ENCODE measurements at regions not wholly inside any gene's neighbourhood (a gene's known extent, or its start where the extent isn't known, plus 50 kb on each side); places are given as distances from the start of the nearest gene placed in this dataset.

- H3K4me3 Mint-ChIP-seq (ENCODE audit: unreplicated experiment), result no peak overlapping the region
- H3K27ac Mint-ChIP-seq (ENCODE audit: unreplicated experiment), result no peak overlapping the region
- no peak for TF ChIP-seq CTCF (IDR thresholded peaks at IDR 0.05; ENCODE audit: unreplicated experiment)
- H3K27me3 Mint-ChIP-seq (ENCODE audit: unreplicated experiment), result peaks cover 2% of the 10 kb centered on the region
- no peaks in the 10 kb centered on the region for H3K9me3 Mint-ChIP-seq (ENCODE audit: unreplicated experiment)
- no peaks in the 10 kb centered on the region for H3K36me3 Mint-ChIP-seq (ENCODE audit: low read depth, unreplicated experiment)
- H3K4me1 Mint-ChIP-seq (ENCODE audit: unreplicated experiment), result no peaks in the 10 kb centered on the region
- DNase-seq (ENCODE audit: low spot score), result no peak
Measured at GRCh38 chr3:81040107-81040506, 721.3 kb downstream of the GBE1 start.

- TF ChIP-seq CTCF (IDR thresholded peaks at IDR 0.05; ENCODE audit: unreplicated experiment), result no peak
- peaks cover 2% of the 10 kb centered on the region for H3K4me1 Mint-ChIP-seq (ENCODE audit: unreplicated experiment)
- no peak for DNase-seq (ENCODE audit: low spot score)
- H3K36me3 Mint-ChIP-seq (ENCODE audit: low read depth, unreplicated experiment), result no peaks in the 10 kb centered on the region
- H3K9me3 Mint-ChIP-seq (ENCODE audit: unreplicated experiment), result no peaks in the 10 kb centered on the region
- H3K4me3 Mint-ChIP-seq (ENCODE audit: unreplicated experiment), result no peak overlapping the region
- H3K27me3 Mint-ChIP-seq (ENCODE audit: unreplicated experiment), result no peaks in the 10 kb centered on the region
- no peak overlapping the region for H3K27ac Mint-ChIP-seq (ENCODE audit: unreplicated experiment)
Measured at GRCh38 chr3:81033684-81034083, 727.8 kb downstream of the GBE1 start.

DNA sequence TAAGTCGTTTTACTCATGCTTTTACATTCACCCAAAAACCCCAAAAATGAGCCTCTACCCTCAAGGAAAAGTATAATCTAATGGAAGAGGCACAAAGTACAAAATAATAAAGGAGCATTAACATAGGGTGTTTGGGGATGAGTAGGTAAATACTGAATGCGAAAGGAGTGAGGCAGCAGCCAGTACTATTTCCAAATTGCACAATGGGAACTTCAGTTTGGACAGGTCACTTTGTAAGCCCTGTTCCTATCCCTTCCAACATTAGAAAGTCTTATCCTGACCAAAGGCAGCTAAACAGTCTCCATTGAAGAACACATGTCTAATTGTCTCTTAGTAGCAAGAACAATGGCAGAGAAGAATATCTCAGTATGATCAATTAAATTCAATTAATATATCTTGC lies 728.3 kb downstream of the GBE1 start:
- Mint-ChIP-seq H3K27ac (ENCODE audit: unreplicated experiment) (no peak overlapping the region), H3K9me3 (ENCODE audit: unreplicated experiment) (no peaks in the 10 kb centered on the region), H3K36me3 (ENCODE audit: low read depth, unreplicated experiment) (no peaks in the 10 kb centered on the region), H3K4me3 (ENCODE audit: unreplicated experiment) (no peak overlapping the region), H3K4me1 (ENCODE audit: unreplicated experiment) (peaks cover 2% of the 10 kb centered on the region), H3K27me3 (ENCODE audit: unreplicated experiment) (no peaks in the 10 kb centered on the region)
- TF ChIP-seq CTCF (IDR thresholded peaks at IDR 0.05; ENCODE audit: unreplicated experiment), result no peak
- DNase-seq (ENCODE audit: low spot score), result no peak

DNA sequence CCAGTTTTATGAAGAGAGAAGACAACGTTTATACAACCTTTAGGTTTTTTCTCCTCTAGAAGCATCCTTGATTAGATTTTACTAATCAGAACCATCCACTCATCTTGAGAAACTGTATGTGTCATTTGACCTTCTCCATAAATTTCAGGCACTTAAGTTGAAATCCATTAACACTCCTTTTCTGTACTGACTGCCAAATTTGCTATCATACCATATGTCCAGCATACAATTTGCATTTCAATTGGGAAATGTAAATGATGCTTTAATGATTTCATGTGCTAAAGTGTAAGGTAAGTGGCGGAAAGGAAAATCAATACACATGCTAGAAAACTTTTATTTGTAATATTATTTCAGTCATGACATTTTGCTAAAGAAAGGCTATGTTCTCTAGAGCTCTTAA lies 731.6 kb downstream of the GBE1 start:
- peaks cover 2% of the 10 kb centered on the region for H3K4me1 Mint-ChIP-seq (ENCODE audit: unreplicated experiment)
- H3K9me3 Mint-ChIP-seq (ENCODE audit: unreplicated experiment), result no peaks in the 10 kb centered on the region
- H3K4me3 Mint-ChIP-seq (ENCODE audit: unreplicated experiment), result no peak overlapping the region
- no peaks in the 10 kb centered on the region for H3K36me3 Mint-ChIP-seq (ENCODE audit: low read depth, unreplicated experiment)
- DNase-seq (ENCODE audit: low spot score), result no peak
- no peak for TF ChIP-seq CTCF (IDR thresholded peaks at IDR 0.05; ENCODE audit: unreplicated experiment)
- H3K27me3 Mint-ChIP-seq (ENCODE audit: unreplicated experiment), result no peaks in the 10 kb centered on the region
- no peak overlapping the region for H3K27ac Mint-ChIP-seq (ENCODE audit: unreplicated experiment)

- peaks cover 8% of the 10 kb centered on the region for H3K4me1 Mint-ChIP-seq (ENCODE audit: unreplicated experiment)
- TF ChIP-seq CTCF (IDR thresholded peaks at IDR 0.05; ENCODE audit: unreplicated experiment), result no peak
- H3K27me3 Mint-ChIP-seq (ENCODE audit: unreplicated experiment), result no peaks in the 10 kb centered on the region
- no peak overlapping the region for H3K27ac Mint-ChIP-seq (ENCODE audit: unreplicated experiment)
- H3K9me3 Mint-ChIP-seq (ENCODE audit: unreplicated experiment), result no peaks in the 10 kb centered on the region
- H3K36me3 Mint-ChIP-seq (ENCODE audit: low read depth, unreplicated experiment), result no peaks in the 10 kb centered on the region
- H3K4me3 Mint-ChIP-seq (ENCODE audit: unreplicated experiment), result no peak overlapping the region
- DNase-seq (ENCODE audit: low spot score), result no peak
Measured at GRCh38 chr3:81027344-81027743, 734.1 kb downstream of the GBE1 start.

Data from endothelial cell (in vitro differentiated cells).